Activated CD4-positive, alpha-beta T cell treated with anti-CD3 and anti-CD28 coated beads for 1 hour (primary cell): ENCODE measurements at regions not wholly inside any gene's neighbourhood (a gene's known extent, or its start where the extent isn't known, plus 50 kb on each side); places are given as distances from the start of the nearest gene placed in this dataset.
A peak's percentile ranks its signal among the peaks of the same experiment; 100 is the strongest.

Source experiments
- DNase-seq: peaks from one replicate; pipeline ENCODE4 v3.0.0-alpha.2; 2020

DNA sequence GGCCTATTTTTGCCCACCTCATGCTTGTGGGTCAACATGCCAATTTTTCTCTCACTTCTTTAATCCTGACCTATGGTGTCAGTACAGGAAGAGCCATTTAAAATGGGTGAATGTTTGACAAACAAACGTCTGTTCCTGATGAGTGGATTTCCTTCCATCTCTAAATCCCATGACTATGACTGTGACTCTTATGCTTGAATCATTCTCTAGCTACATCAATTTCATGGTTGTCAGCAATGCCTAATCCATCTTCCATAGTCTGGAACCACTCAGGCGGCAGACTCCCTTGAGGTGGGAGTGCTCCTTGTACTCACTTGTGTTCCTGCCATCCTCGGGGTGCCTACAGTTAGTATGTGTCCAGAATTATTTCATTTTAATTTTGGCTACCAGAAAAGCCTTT is 194.9 kb upstream of the RPS6KA3 start:
- no peak for DNase-seq

DNA sequence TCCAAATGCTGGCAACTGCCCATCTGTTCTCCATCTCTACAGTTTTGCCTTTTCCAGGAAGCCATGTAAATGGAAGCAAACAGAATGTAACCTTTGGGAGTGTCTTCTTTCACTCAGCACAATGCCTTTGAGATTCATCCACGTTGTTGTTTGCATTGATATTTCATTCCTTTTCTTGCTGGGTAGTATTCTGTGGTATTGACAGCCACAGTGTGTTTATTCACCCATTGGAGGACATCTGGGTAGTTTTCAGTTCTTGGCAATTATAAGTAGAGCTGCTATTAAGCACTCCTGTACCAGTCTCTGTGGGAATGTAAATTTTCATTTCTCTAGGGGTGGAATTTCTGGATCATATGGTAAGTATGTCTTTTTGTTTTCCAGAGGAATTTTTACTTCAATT is 194.3 kb upstream of the RPS6KA3 start:
- no peak for DNase-seq

DNA sequence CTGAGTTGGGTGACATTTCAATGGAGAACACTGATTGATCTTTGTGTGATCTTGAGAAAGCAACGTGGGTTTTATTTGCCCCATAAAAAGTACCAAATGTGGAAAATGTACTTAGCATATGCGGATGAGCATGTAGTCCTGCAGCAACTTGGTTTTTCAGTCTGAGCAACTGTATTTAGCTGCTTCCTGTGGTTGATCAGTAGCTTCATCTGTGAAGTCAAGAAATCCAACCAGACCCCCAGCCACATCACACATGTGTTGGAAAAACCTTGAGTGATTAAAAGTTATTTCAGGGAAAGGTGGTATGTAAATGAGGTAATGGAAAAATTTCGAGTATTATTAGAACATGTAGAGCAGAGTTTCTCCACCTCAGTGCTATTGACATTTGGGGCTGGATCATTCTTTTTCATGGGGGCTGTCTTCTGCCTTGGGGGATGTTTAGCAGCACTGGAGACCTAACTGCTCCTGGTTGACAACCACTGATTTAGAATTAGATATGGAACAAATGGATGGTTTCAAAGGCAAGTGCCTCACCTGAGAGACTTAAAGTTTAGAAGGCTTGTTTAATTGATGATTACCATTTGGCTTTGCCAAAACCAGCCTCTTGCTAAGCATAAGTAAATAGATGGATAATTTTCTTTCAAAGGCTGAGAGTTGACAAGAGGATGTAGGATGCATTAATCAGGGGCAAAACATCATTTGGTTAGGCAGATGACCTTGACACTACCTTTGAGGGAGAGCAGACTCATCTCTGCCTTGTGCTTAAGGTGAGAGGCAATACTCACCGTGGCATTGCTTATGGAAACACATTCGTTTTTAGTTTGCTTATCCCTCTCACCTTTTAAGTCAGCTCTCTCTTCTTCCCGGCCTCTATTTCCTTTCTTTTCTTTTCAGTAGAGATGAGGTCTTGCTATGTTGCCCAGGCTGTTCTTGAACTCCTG is 193.0 kb upstream of the RPS6KA3 start:
- DNase-seq, result no peak

DNA sequence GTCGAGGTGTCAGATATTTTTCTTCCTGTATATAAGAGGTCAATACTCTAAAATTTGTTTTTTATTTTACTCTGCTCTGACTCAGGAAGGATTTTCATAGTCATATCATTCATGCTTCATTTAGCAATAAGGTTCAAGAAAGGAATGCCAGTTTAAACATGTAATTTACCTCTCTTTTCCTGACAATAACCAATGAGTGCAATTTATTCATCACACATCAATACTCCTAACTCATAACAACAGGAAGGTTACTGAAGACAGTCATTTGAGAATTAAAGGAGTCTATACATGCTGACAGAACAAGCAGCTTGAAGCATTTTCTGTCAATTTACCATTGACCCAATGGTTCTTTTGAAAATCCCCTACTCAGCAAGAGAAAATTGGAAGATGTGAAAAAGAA is 190.3 kb upstream of the RPS6KA3 start:
- no peak for DNase-seq

DNA sequence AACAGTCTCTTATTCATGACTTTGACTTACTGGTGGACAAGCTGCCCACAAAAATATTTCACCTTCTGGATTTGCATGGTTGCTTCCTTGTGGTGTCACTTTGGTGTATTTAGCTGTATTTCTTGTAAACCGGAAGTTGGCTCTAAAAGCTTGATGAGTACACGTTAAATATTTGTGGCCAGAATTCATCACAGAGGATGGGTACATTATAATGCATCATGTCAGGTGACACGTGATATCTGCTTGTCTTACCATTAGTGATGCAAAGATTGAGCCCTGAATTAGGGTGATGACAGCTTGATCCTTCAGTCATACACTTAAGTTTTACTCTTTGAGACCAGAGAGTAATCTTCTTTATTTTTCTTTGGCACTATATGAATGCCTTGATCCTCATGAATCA is 188.3 kb upstream of the RPS6KA3 start:
- DNase-seq, result no peak

DNA sequence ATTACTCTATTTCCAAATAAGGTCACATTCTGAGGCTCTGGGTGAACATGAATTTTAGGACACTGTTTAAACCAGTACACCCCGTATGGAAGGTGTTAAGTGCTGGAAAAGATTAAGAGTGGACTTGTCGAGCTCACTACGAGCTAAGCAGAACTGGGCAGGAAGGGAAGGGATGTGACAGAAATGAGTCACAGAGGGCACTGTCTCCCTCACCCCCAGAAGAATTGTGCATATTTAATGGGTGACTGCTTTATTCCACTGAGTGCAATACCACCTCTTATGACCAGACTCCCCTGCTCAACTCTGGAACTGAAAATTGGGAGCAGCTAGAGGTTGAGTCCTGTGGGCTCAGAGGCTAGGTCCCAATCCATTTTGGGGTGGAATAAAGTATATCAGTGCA is 187.4 kb upstream of the RPS6KA3 start:
- DNase-seq, result no peak

DNA sequence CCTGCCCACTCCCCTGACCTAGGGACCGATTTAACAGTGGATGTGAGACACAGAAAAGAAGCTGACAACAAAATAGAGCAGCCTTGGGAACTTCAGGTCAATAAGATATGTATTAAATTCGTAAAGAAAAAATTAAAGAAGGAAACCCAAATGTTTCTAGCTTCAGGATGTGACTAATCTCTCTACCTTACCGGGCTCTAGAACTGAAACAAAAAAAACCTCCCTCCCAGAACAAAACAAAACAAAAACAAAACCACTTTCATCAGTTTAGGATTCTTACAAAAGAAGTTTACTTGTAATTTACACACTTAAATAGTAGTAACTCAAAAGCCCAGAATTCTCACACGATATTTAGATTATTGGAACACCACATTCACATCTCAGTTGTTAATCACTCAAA is 185.8 kb upstream of the RPS6KA3 start:
- no peak for DNase-seq

DNA sequence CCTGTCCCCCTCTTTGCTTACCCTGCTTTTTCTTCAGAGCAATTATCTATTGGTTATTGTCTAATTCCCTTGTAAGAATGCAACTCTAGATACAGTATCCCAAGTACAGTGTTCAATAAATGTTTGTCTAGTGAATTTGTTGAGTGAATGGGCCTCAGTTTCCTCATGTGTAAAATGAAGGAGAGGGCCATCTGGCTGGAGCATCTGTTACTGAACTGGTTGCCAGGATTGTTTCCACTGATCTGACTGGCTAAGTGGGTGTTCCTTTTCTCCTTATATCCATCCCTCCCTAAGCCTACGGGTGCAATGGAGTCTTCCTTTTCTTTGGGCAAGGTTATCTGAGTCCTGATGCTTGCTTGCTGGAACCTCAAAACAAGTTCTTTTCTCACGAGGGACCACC is 185.2 kb upstream of the RPS6KA3 start:
- no peak for DNase-seq

DNA sequence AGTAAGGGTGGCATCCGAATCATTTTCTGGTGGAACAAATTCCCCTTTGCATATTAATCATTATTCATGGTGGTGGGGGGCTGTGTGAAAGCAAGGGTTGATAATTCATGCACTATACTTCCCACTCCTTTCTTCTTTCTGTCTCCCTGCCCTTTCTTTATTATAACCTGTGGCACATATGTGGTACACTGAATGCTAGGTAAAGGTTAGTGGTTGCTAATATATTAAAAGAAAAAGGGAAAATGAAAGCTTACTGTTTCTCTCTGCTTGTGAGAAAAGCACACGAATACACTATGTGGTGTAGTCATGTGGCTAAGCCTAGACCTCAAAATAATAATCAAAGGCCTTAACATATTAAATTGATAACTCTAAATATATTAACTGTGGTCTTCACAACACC is 178.4 kb upstream of the RPS6KA3 start:
- no peak for DNase-seq

DNA sequence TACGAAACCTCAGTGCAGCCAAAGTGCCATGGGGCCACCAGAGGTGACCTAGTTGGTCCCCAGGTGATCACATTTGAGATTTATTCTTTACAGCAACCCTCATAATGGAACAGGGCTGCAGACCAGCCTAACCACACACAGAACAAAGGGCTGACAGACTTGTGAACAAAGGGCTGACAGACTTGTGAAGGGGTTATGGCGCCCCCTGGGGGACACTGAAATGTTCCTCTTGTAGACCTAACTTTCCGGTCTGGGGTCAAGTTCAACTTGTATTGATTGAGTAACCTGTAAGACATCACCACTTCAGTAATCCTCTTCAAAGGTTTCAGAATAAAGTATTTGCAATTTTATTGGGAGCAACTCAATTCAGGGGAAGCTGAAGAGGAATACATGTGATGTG is 175.9 kb upstream of the RPS6KA3 start:
- peak; percentile 73 for DNase-seq

DNA sequence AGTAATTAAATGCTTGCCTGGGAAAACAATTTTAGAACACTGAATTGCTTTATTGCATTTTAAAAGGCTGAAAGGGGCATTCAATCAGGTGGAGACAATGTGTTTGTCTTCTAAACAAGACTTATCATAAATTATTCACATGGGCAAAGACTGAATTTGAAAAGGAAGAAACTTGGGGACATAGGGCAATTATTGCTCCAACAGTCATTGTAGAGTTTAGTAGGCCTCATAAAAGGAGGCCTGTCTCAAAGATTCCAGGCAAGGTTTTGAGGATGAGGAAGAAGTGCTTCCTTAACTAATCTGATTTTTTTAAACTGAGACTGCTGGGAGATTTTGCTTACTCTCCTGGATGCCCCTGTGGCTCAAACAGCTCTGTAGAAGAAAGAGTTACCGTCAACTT is 174.4 kb upstream of the RPS6KA3 start:
- DNase-seq, result no peak

DNA sequence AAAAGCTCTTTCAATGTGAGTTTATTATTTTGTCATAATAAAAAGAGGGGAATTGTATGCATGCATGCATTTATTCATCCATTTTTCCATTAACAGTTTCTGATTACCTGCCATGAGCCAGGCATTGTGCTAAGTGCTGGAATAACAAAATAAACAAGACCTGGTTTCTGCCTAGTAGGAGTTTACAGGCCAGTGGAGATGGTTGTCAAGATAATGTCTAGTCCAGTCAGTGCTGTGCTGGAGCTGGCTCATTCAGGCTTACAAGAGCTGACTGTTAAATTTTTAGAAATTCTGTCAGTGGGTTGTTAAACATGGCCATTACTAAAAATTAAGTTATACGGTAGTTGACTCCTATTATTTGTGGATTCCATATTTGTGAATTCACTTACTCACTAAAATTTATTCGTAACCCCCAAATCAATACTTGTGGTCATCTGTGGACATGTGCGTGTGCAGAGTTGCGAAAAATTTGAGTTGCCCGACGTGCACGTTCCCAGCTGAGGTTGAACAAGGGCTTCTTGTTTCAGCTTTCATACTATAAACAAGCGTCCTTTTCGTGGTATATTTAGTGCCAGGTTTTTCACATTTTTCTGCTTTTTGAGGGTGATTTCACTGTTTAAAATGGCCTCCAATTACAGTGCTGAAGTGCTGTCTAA is 172.3 kb upstream of the RPS6KA3 start:
- no peak for DNase-seq

DNA sequence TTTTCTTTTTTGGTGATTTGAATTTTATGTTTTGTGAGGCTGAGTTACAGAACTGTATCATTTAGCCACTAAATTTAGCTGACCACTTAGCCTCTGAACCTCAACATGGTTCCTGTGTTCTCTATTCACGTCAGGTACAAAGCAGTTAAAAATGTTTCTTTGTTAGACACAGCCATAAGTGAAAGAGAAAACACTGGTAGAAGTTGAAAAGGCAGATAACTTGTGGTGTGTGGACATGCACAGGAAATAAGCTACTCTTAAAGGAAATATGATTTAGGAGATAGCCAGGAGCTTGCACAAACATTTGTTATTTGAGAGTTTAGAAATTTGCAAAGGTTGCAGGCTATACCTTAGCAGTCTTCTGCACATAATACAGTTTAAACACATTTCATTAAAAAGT is 171.0 kb upstream of the RPS6KA3 start:
- no peak for DNase-seq

DNA sequence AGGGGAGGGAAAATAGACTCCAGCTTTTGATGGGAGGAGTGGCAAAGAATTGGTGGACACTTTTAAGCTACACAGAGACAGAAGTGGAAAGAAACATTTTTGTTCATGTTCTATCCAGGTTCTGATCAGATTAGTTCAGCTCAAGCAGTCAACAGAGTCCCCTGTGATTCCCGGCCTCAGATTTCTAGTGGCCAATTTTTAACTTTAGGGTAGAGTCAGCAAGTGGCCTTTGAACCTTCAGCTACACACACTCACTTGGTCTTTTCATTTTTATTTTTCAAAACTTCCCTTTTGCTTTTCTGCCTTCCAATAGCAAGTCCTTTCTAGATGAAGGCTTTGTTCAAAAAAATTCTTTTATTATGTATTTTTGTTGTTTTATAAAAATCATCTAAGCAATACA is 169.2 kb upstream of the RPS6KA3 start:
- DNase-seq, result no peak

DNA sequence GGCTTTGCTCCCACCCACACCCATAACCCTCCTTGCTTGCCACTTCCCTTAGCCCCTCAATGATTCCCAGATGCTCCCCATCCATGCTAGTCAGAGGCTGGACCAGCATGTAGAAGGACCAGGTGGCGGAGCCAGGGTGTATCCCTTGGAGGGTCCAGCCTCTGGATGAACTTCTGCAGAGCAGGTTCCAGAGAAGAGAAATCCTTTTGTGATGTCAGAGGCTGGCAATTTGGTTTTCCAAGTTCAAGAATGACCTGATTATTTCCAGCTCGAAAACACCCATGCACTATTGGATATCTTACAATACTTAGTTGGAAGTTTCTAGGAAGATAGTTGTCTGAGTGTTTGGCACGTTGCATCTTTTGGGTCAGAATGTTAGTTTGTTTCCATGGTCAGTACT is 168.3 kb upstream of the RPS6KA3 start:
- no peak for DNase-seq

DNA sequence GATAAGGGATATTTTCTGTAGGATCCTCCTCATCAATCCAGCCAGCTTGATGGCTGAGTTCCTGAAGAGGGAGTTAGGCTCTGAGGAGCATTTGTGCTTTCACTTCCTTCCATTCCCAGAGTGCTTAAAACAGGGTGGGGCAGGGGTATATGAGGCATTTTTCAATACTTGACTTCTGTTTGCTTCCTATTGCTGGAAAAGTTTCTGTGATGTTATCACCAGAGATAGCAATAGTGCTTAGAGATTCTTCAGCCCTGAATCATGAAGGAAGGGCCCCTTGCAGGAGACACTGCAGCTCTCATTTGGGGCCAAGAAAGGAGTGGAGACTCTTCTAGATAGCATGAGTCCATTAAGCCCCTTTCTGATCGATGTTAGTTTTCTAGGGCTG is 166.7 kb upstream of the RPS6KA3 start:
- DNase-seq, result no peak

DNA sequence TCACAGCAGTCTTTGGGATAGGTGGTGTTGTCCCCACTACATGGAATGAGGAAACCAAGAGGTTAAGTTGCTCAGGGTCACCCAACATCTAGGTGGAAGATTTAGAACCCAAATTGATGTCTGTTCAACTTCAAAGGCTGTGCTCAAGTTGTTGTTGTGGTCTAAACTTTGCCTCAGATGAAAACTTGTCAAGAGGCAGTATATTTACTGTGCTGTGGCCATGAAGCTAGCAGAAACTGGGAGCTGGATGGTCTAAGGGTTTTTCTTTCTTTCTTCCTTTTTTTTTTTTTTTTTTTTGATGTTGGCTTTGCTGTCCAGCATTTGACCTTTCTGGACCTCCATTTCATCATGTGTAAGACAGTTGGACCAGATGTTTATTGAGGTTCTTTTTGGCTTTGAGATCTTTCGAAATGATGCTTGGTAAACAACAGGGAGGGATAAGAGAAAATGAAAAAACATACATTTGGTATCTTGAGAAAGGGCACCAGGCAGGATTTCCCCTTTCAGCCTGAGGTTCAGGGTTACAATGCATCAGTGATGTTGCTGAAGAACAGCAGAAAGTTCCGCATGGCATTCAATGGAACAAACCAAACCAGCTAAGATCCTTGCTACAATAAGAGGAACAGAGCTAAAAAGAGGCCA is 166.2 kb upstream of the RPS6KA3 start:
- DNase-seq, result no peak

DNA sequence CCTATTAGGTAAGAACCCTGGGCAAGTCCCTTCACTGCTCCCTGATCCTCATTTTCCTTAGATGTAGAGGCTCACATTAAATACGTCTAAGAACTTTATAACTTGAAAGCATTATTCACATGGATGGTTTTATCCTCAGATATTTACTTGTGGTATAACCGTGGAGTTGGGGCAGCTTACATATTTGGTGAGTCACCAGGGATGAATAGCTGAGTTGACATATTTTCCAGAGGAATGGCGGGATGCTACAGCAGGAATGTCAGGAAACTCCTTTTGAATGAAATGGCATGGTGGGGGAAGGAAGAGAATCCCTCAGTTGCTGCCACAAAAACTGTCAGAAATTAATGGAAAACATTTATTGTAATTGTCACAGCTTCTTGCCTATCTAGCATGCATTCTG is 165.3 kb upstream of the RPS6KA3 start:
- no peak for DNase-seq

DNA sequence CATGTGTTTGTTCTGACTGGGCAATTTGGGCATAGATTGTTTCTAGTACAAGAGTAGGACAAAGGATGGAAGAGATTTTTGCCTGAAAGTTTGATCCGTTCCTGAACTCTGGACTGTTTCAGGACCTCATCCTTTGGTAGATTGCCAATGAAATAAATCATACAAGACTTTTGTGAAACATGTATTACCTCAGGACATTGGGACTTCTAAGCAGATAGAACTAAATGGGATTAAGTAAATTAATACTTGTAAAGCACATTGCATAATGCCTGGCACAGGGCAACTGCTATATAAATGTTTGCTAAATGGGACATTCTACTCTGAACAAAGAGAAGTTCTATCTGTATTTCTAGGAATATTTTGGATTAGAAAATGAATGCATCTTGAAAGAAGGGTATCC is 164.8 kb upstream of the RPS6KA3 start:
- no peak for DNase-seq

DNA sequence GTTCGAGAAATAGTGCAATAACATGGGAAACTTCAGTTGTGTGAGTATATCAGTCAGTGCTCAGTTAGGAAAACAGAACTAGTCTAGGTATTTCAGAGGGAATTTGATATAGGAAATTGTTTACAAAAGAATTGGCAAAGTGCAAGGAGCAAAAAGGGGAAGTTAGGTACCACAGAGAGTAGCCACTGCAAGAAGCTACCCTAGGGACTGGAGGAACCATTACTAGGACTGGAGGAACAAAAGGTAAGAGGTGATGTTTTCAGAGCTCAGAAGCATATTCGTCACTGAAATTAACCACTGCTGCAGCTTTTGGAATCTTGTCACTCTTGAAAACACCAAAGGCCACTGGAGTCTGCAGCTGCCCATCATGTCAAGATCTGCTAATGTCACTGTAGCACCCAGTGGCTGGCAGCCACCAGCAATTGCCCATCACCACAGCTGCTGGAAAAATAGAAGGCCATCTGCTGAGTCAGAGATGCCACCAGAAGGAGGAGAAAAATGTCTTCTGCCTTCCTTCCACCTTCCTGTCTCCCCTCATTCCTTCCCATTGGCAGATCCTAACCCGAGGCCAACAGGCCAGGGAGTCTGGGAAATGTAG is 160.6 kb upstream of the RPS6KA3 start:
- DNase-seq, result no peak

DNA sequence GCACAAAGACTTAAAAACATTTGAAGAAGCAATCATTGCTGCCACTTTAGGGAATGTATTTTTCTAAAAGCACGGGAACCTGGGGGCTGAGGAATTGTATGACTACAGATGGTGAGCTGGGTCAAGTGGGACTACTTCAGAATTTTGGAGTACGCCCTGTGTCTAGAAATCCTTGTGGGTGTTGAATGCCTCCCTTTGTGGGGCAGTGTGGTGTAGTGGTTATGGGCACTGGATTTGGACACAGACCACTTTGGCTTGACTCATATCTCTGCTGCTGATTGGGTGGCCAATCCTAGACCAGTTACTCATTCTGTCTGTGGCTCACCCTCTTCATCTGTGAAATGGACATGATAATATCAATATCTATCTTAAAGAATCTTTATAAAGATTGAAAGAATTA is 155.0 kb upstream of the RPS6KA3 start:
- no peak for DNase-seq

DNA sequence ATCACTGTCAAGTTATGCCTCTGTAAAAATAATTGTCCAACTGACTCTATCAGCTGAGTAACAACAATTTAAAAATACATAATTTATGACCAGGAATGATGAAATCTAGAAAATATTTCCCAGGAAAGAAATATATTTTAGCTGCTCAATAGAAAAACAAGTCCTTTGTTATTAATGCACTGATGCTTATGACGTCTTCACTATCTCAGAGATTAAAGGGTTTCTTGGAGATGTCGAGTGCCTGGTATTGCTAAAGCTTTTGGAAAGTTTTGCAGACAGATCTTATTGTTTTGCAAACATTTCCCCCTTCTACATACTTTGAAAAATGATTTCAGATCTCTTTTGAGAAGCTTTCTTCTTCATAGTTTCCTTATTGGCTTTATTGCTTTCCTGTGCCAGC is 154.6 kb upstream of the RPS6KA3 start:
- DNase-seq, result no peak

DNA sequence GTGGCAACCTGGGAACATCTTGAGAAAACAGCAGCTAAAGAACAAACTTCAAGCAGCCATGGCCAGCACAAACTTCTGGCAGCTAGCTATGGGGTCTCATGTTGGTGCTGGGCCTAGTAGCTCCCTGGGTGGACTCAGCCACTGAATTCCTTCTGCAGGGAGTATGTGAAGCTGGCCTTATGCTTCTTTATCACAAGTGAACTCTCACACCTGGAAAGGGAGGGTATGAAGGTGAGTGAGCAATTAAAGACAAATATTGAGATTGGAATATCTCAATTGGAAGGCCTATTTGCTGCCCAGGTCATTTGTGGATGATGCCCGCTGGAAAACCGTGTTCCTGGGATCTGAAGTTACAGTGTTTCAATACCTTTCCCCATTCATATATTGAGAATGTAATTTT is 153.3 kb upstream of the RPS6KA3 start:
- DNase-seq, result no peak
